ENCODE measurements at regions not wholly inside any gene's neighbourhood (a gene's known extent, or its start where the extent isn't known, plus 50 kb on each side); places are given as distances from the start of the nearest gene placed in this dataset.

DNA sequence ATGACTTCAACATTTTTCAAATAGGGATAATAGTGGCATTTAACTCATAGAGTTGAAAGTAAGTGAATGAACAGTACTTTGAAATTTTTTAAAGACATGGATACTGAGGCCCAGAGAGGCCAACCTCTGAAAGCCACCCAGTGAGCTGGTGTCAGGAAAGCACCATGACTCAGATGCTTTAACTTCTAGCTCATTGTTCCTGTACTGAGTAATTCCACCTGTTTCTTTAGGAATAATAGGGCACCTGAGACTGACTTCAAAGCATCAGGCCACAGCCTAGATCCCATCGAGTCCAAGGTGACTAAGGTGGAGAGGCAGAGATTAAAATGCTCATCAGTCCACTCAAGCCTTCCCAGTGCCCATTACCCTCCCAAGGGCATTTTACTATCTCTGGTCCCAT lies 491.8 kb upstream of the TENM4 start:
- Histone ChIP-seq H2BK20ac (ENCODE audit: low read length) (no peak overlapping the region), H3K4me1 (replicated peaks in 1 of 4; ENCODE audit: control insufficient read depth in 3 of 4, insufficient read depth in 4 of 4, low read length in 3 of 4) (no peaks in the 10 kb centered on the region), H4K8ac (ENCODE audit: extremely low read depth, insufficient read depth, low read length) (no peak overlapping the region), H3K4ac (replicated peaks; ENCODE audit: insufficient read length, low read depth, low read length) (no peak overlapping the region), H4K20me1 (replicated peaks in 1 of 2; ENCODE audit: control insufficient read depth in 1 of 2, insufficient read depth in 2 of 2, low read length in 2 of 2) (no peaks in the 10 kb centered on the region), H2AFZ (ENCODE audit: low read length) (no peak overlapping the region), H3K56ac (replicated peaks; ENCODE audit: insufficient read length, low read depth, low read length) (no peak overlapping the region), H3K4me2 (ENCODE audit: insufficient read depth in 1 of 2, low read depth in 2 of 2, low read length in 2 of 2) (no peak overlapping the region), H3K36me3 (ENCODE audit: control insufficient read depth in 2 of 4, insufficient read depth in 4 of 4, low read length in 3 of 4) (no peaks in the 10 kb centered on the region), H3K9me3 (ENCODE audit: insufficient read depth in 2 of 2, low read depth in 1 of 2, low read length in 1 of 2) (no peaks in the 10 kb centered on the region), H2BK15ac (ENCODE audit: low read length) (no peak overlapping the region), H2AK5ac (ENCODE audit: low read depth, low read length) (no peak overlapping the region), H3K79me2 (ENCODE audit: control insufficient read depth in 1 of 2, insufficient read depth in 2 of 2, low read length in 2 of 2) (no peaks in the 10 kb centered on the region), H2BK120ac (replicated peaks; ENCODE audit: low read depth, low read length) (no peak overlapping the region), H3K27me3 (replicated peaks in 1 of 4; ENCODE audit: control insufficient read depth in 3 of 4, extremely low read depth in 1 of 4, insufficient read depth in 3 of 4, low read length in 3 of 4) (no peaks in the 10 kb centered on the region), H4K5ac (ENCODE audit: insufficient read length, low read depth, low read length) (no peak overlapping the region), H3K9ac (replicated peaks in 1 of 4; ENCODE audit: extremely low read depth in 1 of 4, low read depth in 3 of 4, low read length in 3 of 4) (no peak overlapping the region), H3K27ac (ENCODE audit: low read depth, low read length) (no peak overlapping the region), H2BK12ac (ENCODE audit: low read depth, low read length) (no peak overlapping the region), H3K18ac (ENCODE audit: extremely low read depth, low read length) (no peak overlapping the region), H2BK5ac (ENCODE audit: low read depth, low read length) (no peak overlapping the region), H3K79me1 (ENCODE audit: low read depth, low read length) (no peaks in the 10 kb centered on the region), H3K14ac (ENCODE audit: insufficient read length) (no peak overlapping the region), H3K23me2 (ENCODE audit: low read depth, low read length) (no peaks in the 10 kb centered on the region; the same call in 1 of the 2 replicates), H3K23ac (ENCODE audit: insufficient read length) (no peak overlapping the region), H4K91ac (replicated peaks; ENCODE audit: insufficient read length, low read length) (no peak overlapping the region), H3K4me3 (ENCODE audit: extremely low read depth in 1 of 4, insufficient read depth in 2 of 4, low read depth in 3 of 4, low read length in 4 of 4) (no peak overlapping the region)
- DNase-seq (ENCODE audit: low read depth in 1 of 2, low spot score in 2 of 2) (no peak), FAIRE-seq (no peak)
- 90% methylated on average over 1 of the region's 1 CpG; no CpG with 5 or more reads in 1 of the 2 experiments for WGBS, 2 experiments (ENCODE audit: extremely low coverage in 1 of 2, insufficient coverage in 1 of 2, insufficient read length in 1 of 2, insufficient replicate concordance in 2 of 2, low coverage in 1 of 2, low lambda C conversion rate in 2 of 2, missing lambda C conversion rate in 1 of 2)
- TF ChIP-seq GTF2F1 (IDR thresholded peaks at IDR 0.05; ENCODE audit: borderline replicate concordance, low read depth, low read length) = no peak
- TF ChIP-seq GABPA (IDR thresholded peaks at IDR 0.05; ENCODE audit: borderline replicate concordance, insufficient read depth, low read length) = no peak
- TF ChIP-seq SIN3A (conservative IDR thresholded peaks at IDR 0.05 in 1 of 2, IDR thresholded peaks at IDR 0.05 in 1 of 2; ENCODE audit: low read depth in 1 of 2, low read length in 2 of 2) = no peak
- TF ChIP-seq, protein P1, sequence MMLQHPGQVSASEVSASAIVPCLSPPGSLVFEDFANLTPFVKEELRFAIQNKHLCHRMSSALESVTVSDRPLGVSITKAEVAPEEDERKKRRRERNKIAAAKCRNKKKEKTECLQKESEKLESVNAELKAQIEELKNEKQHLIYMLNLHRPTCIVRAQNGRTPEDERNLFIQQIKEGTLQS (IDR thresholded peaks at IDR 0.05; ENCODE audit: insufficient read depth, low read depth, low read length) = no peak
- no peak for TF ChIP-seq CEBPB (IDR thresholded peaks at IDR 0.05; ENCODE audit: low read depth, low read length)
- no peak for TF ChIP-seq JUND (IDR thresholded peaks at IDR 0.05; ENCODE audit: low read length)
- TF ChIP-seq EGR1 (IDR thresholded peaks at IDR 0.05; ENCODE audit: borderline replicate concordance, low read depth, low read length) = no peak
- no peak for TF ChIP-seq SP1 (IDR thresholded peaks at IDR 0.05; ENCODE audit: low read depth, low read length)
- no peak for TF ChIP-seq NRF1 (IDR thresholded peaks at IDR 0.05; ENCODE audit: low read depth, low read length)
- TF ChIP-seq SAP30 (IDR thresholded peaks at IDR 0.05; ENCODE audit: insufficient read depth, insufficient replicate concordance, low read length) = no peak
- no peak for TF ChIP-seq SP4 (IDR thresholded peaks at IDR 0.05; ENCODE audit: low read length)
- no peak for TF ChIP-seq RBBP5 (IDR thresholded peaks at IDR 0.05; ENCODE audit: borderline replicate concordance, low read depth, low read length)
- no peak for TF ChIP-seq FOSL1 (IDR thresholded peaks at IDR 0.05; ENCODE audit: insufficient read depth, low read depth, low read length)
- ChIA-PET POLR2A (ENCODE audit: partially characterized antibody) (no interaction called here), CTCF (ENCODE audit: partially characterized antibody) (interaction anchor here (1.0 kb wide), 1 partner anchor 112 kb away, joined by 3 read pairs; no protein-coding TSS in a partner anchor)

Data from H1 (cell line).